SK-N-SH (cell line): ENCODE measurements at regions not wholly inside any gene's neighbourhood (a gene's known extent, or its start where the extent isn't known, plus 50 kb on each side); places are given as distances from the start of the nearest gene placed in this dataset.

Source experiments
- EP300 ChIP-seq, 2 experiments: IDR thresholded peaks; 2 replicates each; pipeline versions ENCODE4 v1.4.0 to v1.6.1; 2012; ENCODE audit warnings: borderline replicate concordance in 1 of 2, low read depth in 1 of 2, low read length in 1 of 2
- JUND ChIP-seq: IDR thresholded peaks from 2 replicates; pipeline ENCODE4 v1.4.0; 2012
- NFIC ChIP-seq: IDR thresholded peaks from 2 replicates; pipeline ENCODE4 v1.4.0; 2012; ENCODE audit warnings: borderline replicate concordance
- POLR2AphosphoS5 ChIP-seq: IDR thresholded peaks from 2 replicates; pipeline ENCODE4 v1.6.1; 2012; ENCODE audit warnings: low read depth, low read length
- YY1 ChIP-seq: IDR thresholded peaks from 2 replicates; pipeline ENCODE4 v1.4.0; 2012; ENCODE audit warnings: low read depth, mild to moderate bottlenecking
- TF ChIP-seq, protein P1 (sequence below): fragments of 200-600 bp; sonication (generic); IDR thresholded peaks from 2 replicates; pipeline ENCODE4 v1.6.1; 2017; ENCODE audit warnings: antibody characterized with exemption, mild to moderate bottlenecking, moderate library complexity
- TF ChIP-seq, protein P2 (sequence below): IDR thresholded peaks from 2 replicates; pipeline ENCODE4 v1.6.1; 2012; ENCODE audit warnings: mild to moderate bottlenecking, low read depth, low read length, moderate library complexity
- TF ChIP-seq, protein P3 (sequence below): IDR thresholded peaks from 2 replicates; pipeline ENCODE4 v1.4.0; 2012; ENCODE audit warnings: low read depth

DNA sequence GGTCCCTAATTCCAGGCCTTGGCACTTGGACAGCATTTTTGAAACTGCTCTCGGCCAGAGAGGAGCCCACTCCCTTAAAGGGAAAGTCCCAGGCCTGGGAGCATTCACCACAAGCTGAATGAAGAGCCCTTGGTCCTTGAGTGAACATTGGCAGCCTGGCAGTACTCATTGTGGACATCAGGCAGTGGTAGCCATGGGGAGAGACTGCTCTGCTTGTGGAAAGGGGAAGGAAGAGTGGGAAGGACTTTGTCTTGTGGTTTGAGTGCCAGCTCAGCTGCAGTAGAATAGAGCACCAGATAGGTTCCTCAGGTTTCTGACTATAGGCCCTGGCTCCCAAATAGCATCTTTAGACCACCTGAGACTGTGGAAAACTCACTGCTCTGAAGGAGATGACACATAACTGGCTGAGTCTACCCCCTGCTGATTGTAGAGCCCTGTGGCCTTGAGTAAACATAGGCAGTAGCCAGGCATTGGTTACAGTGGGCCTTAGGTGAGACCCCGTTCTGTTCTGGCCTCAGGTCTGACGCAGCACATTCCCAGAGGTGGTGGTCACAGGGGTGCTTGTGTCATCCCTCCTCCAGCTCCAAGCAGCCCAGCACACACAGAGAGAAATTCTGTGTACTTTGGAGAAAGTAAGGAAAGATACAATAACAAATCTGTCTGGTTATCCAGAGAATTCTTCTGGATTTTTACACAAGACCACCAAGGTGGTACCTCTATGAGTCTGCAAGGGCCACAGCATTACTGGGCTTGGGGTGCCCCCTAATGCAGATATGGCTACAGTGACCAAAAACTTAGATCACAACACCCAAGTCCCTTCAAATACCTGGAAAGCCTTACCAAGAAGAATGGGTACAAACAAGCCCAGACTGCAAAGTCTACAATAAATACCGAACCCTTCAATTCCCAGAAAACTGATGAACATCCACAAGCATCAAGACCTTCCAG, 153.8 kb downstream of the GNAI1 start:
- TF ChIP-seq POLR2AphosphoS5 (no peak), NFIC (no peak), EP300 (IDR thresholded peaks at IDR 0.05; ENCODE audit: borderline replicate concordance in 1 of 2, low read depth in 1 of 2, low read length in 1 of 2) (no peak), JUND (no peak), YY1 (no peak)
- TF ChIP-seq, protein P1, sequence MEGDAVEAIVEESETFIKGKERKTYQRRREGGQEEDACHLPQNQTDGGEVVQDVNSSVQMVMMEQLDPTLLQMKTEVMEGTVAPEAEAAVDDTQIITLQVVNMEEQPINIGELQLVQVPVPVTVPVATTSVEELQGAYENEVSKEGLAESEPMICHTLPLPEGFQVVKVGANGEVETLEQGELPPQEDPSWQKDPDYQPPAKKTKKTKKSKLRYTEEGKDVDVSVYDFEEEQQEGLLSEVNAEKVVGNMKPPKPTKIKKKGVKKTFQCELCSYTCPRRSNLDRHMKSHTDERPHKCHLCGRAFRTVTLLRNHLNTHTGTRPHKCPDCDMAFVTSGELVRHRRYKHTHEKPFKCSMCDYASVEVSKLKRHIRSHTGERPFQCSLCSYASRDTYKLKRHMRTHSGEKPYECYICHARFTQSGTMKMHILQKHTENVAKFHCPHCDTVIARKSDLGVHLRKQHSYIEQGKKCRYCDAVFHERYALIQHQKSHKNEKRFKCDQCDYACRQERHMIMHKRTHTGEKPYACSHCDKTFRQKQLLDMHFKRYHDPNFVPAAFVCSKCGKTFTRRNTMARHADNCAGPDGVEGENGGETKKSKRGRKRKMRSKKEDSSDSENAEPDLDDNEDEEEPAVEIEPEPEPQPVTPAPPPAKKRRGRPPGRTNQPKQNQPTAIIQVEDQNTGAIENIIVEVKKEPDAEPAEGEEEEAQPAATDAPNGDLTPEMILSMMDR, result peak; percentile 28; the same call in 1 of the 2 replicates
- TF ChIP-seq, protein P2, sequence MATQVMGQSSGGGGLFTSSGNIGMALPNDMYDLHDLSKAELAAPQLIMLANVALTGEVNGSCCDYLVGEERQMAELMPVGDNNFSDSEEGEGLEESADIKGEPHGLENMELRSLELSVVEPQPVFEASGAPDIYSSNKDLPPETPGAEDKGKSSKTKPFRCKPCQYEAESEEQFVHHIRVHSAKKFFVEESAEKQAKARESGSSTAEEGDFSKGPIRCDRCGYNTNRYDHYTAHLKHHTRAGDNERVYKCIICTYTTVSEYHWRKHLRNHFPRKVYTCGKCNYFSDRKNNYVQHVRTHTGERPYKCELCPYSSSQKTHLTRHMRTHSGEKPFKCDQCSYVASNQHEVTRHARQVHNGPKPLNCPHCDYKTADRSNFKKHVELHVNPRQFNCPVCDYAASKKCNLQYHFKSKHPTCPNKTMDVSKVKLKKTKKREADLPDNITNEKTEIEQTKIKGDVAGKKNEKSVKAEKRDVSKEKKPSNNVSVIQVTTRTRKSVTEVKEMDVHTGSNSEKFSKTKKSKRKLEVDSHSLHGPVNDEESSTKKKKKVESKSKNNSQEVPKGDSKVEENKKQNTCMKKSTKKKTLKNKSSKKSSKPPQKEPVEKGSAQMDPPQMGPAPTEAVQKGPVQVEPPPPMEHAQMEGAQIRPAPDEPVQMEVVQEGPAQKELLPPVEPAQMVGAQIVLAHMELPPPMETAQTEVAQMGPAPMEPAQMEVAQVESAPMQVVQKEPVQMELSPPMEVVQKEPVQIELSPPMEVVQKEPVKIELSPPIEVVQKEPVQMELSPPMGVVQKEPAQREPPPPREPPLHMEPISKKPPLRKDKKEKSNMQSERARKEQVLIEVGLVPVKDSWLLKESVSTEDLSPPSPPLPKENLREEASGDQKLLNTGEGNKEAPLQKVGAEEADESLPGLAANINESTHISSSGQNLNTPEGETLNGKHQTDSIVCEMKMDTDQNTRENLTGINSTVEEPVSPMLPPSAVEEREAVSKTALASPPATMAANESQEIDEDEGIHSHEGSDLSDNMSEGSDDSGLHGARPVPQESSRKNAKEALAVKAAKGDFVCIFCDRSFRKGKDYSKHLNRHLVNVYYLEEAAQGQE, result no peak
- TF ChIP-seq, protein P3, sequence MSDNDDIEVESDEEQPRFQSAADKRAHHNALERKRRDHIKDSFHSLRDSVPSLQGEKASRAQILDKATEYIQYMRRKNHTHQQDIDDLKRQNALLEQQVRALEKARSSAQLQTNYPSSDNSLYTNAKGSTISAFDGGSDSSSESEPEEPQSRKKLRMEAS, result no peak
